HTR-8/SVneo (cell line): ENCODE measurements at regions not wholly inside any gene's neighbourhood (a gene's known extent, or its start where the extent isn't known, plus 50 kb on each side); places are given as distances from the start of the nearest gene placed in this dataset.

Experiments
- DNase-seq: peaks from one replicate; pipeline ENCODE4 v3.0.0; 2011; ENCODE audit warnings: low spot score, mixed read lengths; ENCODE audit not compliant: insufficient read length
- FAIRE-seq: peaks from 2 replicates; lab custom pipeline; 2011; peaks lifted over from hg19 to GRCh38; lab: Jason Lieb, UNC

DNA sequence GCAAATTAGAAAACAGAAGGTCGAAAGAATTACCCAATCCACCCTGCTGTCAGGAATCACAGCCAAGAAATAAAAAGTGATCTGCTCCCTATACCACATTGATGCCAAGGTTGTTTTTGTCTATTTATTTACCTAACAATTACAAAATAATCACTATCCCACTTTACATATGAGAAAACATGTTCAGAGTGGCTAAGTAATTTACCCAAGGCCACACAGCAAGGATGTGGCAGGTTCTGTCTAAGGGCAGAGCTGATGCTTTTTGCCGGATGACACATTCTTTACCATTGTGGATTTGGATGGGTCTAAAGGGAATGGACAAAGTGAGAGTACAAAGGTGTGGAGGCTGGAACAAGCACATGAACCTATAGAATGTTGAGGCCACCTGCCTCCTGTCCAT lies 460.7 kb downstream of the INSC start:
- DNase-seq = no peak
- no peak for FAIRE-seq

DNA sequence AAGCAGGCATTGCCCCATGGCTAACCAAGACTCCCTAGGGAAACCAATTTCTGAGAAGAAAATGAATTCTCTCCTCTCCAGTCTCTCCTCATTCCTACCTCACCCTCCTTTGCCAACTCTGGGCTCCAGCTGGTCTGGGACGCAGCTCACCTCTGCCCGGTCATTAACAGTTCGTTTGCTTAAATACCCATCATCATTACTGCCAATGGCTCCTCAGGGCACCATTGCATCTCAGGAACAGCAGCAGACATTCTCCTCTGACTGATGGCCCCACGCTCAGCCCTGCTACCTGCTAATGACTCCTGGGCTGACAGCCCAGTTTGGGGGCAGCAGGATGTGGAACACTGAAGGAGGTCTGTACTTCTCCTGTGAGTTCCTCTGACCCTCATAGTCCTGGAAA lies 462.0 kb downstream of the INSC start:
- FAIRE-seq (no peak), DNase-seq (no peak)

GRCh38 chr11:15577519-15577918 lies 462.8 kb downstream of the INSC start:
- FAIRE-seq = no peak
- DNase-seq = no peak

- no peak for DNase-seq
- no peak for FAIRE-seq
Measured at GRCh38 chr11:15579287-15580001, 464.7 kb downstream of the INSC start.

DNA sequence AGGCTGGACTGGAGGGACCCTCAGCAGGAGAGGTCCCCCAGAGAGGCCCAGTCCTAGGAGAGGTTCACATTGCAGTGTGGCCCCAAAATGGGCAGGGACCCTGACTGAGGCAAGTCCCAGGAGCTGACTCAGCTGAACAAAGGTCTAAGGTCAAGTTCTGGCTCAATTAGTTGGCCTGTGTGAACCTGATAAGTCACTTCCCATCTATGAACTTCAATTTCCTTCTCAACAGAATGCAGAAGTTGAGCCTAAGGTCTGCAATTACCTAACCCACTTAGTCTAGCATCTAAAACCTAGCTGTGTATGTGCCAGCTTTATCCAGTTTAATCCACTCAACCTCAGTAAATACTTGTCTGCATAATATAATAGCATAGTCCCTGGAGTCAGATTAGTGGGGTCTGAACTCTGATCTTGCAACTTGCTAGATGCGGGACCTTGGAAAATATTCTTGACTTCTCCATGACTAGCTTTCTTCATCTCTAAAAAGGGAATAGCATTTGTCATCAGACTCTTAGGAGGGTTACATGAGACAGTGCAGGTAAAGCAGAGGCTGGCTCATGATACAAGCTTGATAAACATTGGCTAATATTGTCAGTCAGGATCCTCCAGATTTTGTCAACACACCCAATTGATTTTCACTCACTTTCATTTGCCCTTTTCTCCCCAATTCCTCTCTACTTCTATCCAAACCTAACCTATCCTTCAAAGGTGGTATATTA lies 465.5 kb downstream of the INSC start:
- DNase-seq (no peak), FAIRE-seq (no peak)

- DNase-seq = no peak
- FAIRE-seq = no peak
Measured at GRCh38 chr11:15580775-15581095, 466.0 kb downstream of the INSC start.

GRCh38 chr11:15584158-15584557 lies 469.4 kb downstream of the INSC start:
- DNase-seq (no peak), FAIRE-seq (no peak)

DNA sequence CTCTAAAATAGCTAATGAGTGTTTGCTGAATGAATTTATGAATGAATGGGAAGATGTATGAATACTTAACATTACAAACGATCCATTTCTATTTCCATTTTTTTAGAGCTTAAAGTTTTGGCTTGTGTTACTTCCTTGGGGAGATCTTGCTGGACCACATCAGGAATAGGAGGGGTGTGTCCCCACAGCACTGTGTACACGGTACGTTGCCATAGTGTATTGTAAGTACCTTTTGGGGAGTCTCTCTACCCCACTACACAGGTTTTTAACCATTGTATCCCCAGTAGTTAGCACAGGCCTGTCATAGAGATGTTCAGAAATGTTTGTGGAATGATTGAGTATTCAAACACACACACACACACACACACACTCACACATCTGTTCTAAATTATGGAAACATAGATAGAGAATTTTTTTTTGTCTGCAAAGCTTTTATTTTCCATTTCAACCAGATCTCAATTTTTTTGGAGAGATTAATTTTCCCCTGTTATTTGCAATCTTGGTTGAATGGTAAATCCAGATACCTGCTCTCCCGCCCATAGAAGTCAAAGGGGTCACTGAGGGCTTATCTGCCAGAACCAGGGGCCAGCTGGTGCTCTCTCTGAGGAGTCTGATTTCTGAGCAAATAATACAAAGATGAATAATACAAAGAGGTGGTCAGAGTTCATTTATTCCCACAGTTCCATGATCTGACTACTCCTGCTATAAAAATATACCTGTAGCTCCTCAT lies 471.0 kb downstream of the INSC start:
- DNase-seq (no peak), FAIRE-seq (no peak)

- FAIRE-seq (no peak), DNase-seq (no peak)
Measured at GRCh38 chr11:15586741-15587473, 472.2 kb downstream of the INSC start.

DNA sequence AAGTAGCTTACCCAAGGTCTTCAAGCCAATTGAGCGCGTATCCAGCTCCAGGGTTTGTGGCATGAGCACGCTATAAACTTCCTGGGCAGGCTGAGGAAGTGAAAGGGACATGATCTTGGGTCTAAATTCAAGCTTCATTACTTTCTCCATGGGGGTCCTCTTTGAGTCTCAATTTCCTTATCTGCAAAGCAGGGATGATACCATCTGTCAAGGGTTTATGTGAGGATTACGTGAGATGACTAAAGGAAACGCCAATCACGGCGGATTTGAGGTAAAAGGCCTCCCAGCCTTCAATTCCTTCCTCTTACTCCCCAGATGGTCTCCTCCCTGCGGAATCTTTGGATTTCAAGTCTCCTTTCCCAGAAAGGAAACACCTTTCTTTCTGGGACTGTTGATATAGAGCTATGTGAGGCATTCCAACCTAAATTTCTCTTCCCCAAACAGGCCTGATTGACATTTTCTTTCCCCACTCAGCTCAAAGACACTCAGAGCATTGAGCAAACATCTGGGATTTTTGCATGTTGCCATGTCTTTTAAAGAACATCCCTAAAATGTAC lies 474.4 kb downstream of the INSC start:
- FAIRE-seq = no peak
- DNase-seq = no peak

GRCh38 chr11:15590132-15590531 lies 475.4 kb downstream of the INSC start:
- FAIRE-seq (no peak), DNase-seq (no peak)

- DNase-seq (no peak), FAIRE-seq (no peak)
Measured at GRCh38 chr11:15591112-15591537, 476.4 kb downstream of the INSC start.

DNA sequence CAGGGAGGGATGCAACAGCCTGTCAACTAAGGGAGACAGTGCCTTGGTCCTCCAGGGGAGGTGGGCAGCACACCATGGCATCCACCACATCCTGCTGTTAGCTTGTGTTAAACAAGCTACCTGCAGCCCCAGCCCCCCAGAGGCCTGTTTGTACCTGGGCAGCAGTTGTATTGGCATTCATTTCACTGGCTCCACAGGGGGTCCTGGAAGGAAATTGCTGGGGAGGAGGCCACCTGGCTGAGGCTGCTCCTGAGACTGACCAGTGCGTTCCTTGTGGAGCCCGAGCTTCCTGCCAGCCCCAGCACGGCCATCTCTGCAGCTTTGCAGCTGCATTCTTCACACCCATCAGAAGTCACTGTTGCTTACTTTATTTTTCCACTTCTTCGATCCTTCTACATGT lies 479.9 kb downstream of the INSC start:
- no peak for FAIRE-seq
- DNase-seq = no peak

GRCh38 chr11:15599376-15599775 lies 484.7 kb downstream of the INSC start:
- FAIRE-seq (no peak), DNase-seq (no peak)

GRCh38 chr11:15602047-15602446 lies 487.3 kb downstream of the INSC start:
- FAIRE-seq (no peak), DNase-seq (no peak)

DNA sequence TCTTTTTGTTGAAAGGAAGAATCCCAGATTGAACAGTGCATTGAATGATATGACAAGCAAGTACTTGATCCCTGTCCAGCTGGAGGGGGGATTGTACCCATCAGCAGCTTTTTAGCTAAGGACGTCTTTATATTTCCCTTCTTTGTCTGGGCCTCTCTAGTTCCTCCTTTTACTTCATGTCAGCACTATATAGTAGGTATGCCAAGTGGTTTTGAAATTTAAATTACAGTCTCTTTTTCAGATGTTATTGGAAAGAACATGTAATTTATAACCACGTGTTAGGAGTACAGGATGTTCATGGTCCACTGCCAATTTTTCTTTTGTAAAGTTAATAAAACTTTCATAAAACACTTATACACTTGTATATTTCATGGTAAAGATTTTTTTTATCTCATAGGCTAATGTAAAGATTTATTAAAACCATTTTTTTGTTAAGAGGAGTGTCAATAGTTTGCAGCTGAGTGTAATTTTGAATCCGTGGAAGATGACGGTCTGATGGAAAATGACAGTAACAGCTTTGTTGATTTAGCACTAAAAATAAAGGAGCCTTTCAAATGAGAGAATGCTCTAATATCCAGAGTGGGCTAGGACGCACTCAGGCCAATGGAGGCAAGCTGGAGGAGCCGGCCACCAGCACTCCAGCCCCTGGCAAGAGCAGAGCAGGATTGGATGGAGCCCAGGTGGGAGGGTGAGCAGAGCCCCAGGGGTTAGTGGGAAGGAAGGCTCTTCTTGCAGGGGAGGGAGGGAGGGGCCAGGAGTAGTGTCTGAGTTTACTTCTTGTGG lies 488.3 kb downstream of the INSC start:
- no peak for DNase-seq

DNA sequence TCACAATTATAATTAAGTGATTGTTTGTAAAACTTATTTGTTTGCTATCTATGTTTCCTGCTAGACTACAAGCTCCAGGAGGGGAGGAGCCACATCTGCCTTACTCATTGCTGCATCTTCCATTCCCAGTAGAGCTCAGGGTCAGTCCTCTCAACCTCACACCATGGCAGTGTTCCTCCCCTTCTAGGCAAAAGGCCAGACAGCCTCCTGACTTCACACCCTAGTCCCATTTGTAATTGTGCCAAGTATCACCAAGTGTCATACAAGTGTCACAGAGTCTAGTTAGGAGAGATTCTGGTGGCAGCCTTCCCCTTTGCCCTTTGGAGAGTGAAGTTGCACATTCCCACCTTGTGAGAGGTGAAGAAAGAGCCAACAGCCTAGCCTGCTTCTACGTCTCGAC lies 490.4 kb downstream of the INSC start:
- FAIRE-seq = no peak

More for the DNA sequence above, 488.3 kb downstream of the INSC start:
- FAIRE-seq = no peak

DNA sequence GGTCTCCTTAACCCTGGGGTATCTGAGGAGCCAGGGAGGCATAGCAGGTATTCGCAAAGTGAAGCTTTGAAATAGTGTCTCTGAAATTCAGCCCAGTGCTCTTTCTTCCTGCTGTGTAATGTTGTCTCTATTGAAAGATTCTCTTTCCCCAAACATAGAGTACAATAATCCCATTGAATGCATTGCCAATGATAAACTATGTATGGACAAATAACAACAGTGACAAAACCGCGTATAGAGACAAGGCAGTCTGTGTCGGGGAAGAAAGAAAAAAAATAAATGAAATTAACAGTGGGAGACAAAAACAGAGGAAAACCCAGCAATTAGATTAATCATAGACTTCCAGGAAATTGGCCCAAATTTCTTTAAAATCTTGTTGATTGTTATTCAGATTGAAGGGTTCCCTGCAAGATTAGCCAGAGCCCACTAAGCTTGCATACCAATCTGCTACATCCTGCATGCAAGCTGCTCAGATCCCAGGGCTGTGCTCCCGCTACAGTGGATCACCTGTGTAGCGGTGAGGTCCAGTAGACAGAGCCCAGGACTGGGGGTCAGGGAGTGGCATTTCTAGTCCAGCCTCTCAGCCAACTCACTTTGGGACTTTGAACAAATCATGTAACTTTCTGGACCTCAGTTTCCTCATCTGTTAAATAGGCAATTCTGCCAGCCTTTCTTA lies 492.8 kb downstream of the INSC start:
- DNase-seq (no peak), FAIRE-seq (no peak)

More for the DNA sequence above, 490.4 kb downstream of the INSC start:
- DNase-seq = no peak

- FAIRE-seq (no peak), DNase-seq (no peak)
Measured at GRCh38 chr11:15609445-15609844, 494.7 kb downstream of the INSC start.
